ENCODE measurements at regions not wholly inside any gene's neighbourhood (a gene's known extent, or its start where the extent isn't known, plus 50 kb on each side); places are given as distances from the start of the nearest gene placed in this dataset.

- TF ChIP-seq, protein P1, sequence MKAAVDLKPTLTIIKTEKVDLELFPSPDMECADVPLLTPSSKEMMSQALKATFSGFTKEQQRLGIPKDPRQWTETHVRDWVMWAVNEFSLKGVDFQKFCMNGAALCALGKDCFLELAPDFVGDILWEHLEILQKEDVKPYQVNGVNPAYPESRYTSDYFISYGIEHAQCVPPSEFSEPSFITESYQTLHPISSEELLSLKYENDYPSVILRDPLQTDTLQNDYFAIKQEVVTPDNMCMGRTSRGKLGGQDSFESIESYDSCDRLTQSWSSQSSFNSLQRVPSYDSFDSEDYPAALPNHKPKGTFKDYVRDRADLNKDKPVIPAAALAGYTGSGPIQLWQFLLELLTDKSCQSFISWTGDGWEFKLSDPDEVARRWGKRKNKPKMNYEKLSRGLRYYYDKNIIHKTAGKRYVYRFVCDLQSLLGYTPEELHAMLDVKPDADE (IDR thresholded peaks at IDR 0.05): no peak
- no peak for TF ChIP-seq ZNF331 (CRISPR knock-in tag; IDR thresholded peaks at IDR 0.05; ENCODE audit: low read depth)
- no peak for TF ChIP-seq STAT1 (IDR thresholded peaks at IDR 0.05; ENCODE audit: unreplicated experiment)
- TF ChIP-seq JUNB (IDR thresholded peaks at IDR 0.05; ENCODE audit: unreplicated experiment): no peak
- TF ChIP-seq EZH2 (IDR thresholded peaks at IDR 0.05; ENCODE audit: low read depth, unreplicated experiment): no peak
- TF ChIP-seq EZH2phosphoT487 (IDR thresholded peaks at IDR 0.05; ENCODE audit: unreplicated experiment): no peak
- TF ChIP-seq, protein P2, sequence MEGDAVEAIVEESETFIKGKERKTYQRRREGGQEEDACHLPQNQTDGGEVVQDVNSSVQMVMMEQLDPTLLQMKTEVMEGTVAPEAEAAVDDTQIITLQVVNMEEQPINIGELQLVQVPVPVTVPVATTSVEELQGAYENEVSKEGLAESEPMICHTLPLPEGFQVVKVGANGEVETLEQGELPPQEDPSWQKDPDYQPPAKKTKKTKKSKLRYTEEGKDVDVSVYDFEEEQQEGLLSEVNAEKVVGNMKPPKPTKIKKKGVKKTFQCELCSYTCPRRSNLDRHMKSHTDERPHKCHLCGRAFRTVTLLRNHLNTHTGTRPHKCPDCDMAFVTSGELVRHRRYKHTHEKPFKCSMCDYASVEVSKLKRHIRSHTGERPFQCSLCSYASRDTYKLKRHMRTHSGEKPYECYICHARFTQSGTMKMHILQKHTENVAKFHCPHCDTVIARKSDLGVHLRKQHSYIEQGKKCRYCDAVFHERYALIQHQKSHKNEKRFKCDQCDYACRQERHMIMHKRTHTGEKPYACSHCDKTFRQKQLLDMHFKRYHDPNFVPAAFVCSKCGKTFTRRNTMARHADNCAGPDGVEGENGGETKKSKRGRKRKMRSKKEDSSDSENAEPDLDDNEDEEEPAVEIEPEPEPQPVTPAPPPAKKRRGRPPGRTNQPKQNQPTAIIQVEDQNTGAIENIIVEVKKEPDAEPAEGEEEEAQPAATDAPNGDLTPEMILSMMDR (conservative IDR thresholded peaks at IDR 0.05; ENCODE audit: low read depth in 2 of 2): no peak
- no peak for TF ChIP-seq POLR2AphosphoS5 (IDR thresholded peaks at IDR 0.05; ENCODE audit: low read depth)
- no peak for TF ChIP-seq NANOG (IDR thresholded peaks at IDR 0.05; ENCODE audit: borderline replicate concordance)
- TF ChIP-seq CREB1 (CRISPR knock-in tag; IDR thresholded peaks at IDR 0.05; ENCODE audit: low read depth): no peak
These were observed 156.5 kb upstream of the ZC3H12C start (continued) for GRCh38 chr11:109936661-109937180.

- ATAC-seq: no peak
- Mint-ChIP-seq H3K4me1 (no peaks in the 10 kb centered on the region), H3K9me3 (no peaks in the 10 kb centered on the region)
- TF ChIP-seq POLR2AphosphoS5 (IDR thresholded peaks at IDR 0.05; ENCODE audit: low read depth): no peak
- no peak for TF ChIP-seq STAT1 (IDR thresholded peaks at IDR 0.05; ENCODE audit: unreplicated experiment)
- no peak for TF ChIP-seq EZH2phosphoT487 (IDR thresholded peaks at IDR 0.05; ENCODE audit: unreplicated experiment)
- TF ChIP-seq ZNF331 (CRISPR knock-in tag; IDR thresholded peaks at IDR 0.05; ENCODE audit: low read depth): no peak
- TF ChIP-seq, protein P3, sequence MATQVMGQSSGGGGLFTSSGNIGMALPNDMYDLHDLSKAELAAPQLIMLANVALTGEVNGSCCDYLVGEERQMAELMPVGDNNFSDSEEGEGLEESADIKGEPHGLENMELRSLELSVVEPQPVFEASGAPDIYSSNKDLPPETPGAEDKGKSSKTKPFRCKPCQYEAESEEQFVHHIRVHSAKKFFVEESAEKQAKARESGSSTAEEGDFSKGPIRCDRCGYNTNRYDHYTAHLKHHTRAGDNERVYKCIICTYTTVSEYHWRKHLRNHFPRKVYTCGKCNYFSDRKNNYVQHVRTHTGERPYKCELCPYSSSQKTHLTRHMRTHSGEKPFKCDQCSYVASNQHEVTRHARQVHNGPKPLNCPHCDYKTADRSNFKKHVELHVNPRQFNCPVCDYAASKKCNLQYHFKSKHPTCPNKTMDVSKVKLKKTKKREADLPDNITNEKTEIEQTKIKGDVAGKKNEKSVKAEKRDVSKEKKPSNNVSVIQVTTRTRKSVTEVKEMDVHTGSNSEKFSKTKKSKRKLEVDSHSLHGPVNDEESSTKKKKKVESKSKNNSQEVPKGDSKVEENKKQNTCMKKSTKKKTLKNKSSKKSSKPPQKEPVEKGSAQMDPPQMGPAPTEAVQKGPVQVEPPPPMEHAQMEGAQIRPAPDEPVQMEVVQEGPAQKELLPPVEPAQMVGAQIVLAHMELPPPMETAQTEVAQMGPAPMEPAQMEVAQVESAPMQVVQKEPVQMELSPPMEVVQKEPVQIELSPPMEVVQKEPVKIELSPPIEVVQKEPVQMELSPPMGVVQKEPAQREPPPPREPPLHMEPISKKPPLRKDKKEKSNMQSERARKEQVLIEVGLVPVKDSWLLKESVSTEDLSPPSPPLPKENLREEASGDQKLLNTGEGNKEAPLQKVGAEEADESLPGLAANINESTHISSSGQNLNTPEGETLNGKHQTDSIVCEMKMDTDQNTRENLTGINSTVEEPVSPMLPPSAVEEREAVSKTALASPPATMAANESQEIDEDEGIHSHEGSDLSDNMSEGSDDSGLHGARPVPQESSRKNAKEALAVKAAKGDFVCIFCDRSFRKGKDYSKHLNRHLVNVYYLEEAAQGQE (IDR thresholded peaks at IDR 0.05; ENCODE audit: unreplicated experiment): no peak
- TF ChIP-seq JUNB (IDR thresholded peaks at IDR 0.05; ENCODE audit: unreplicated experiment): no peak
- TF ChIP-seq, protein P1 (IDR thresholded peaks at IDR 0.05): no peak
- TF ChIP-seq ZNF114 (CRISPR knock-in tag; IDR thresholded peaks at IDR 0.05): no peak
These were observed 155.2 kb upstream of the ZC3H12C start for GRCh38 chr11:109937968-109938367.

More at GRCh38 chr11:109937968-109938367, 155.2 kb upstream of the ZC3H12C start:
- Histone ChIP-seq H3K27me3 (ENCODE audit: insufficient read depth) (no peaks in the 10 kb centered on the region), H3K36me3 (ENCODE audit: insufficient read depth) (no peaks in the 10 kb centered on the region), H3K79me2 (replicated peaks; ENCODE audit: insufficient read depth) (no peaks in the 10 kb centered on the region), H3K4me2 (no peak overlapping the region), H3F3A (replicated peaks; ENCODE audit: low read depth) (no peaks in the 10 kb centered on the region), H2AFZ (no peak overlapping the region), H3K4me3 (no peak overlapping the region), H4K20me1 (replicated peaks; ENCODE audit: insufficient read depth) (no peaks in the 10 kb centered on the region), H3K4me1 (ENCODE audit: insufficient read depth) (no peaks in the 10 kb centered on the region), H3K9me2 (ENCODE audit: insufficient read depth) (no peaks in the 10 kb centered on the region), H3K27ac (ENCODE audit: low read depth) (no peak overlapping the region)
- no peaks in the 10 kb centered on the region for H3K27me3 Mint-ChIP-seq (ENCODE audit: insufficient read depth, low read depth, poor library complexity)
- H3K4me3 Mint-ChIP-seq: no peak overlapping the region
- peak overlapping the region; percentile 19 for H3K27ac Mint-ChIP-seq
- DNase-seq (ENCODE audit: low spot score): no peak
- H3K36me3 Mint-ChIP-seq (ENCODE audit: low read depth): no peaks in the 10 kb centered on the region
